Endothelial cell (in vitro differentiated cells): ENCODE measurements at regions not wholly inside any gene's neighbourhood (a gene's known extent, or its start where the extent isn't known, plus 50 kb on each side); places are given as distances from the start of the nearest gene placed in this dataset.

Source experiments
- DNase-seq: peaks from one replicate; pipeline ENCODE4 v3.0.0; 2021; ENCODE audit warnings: low spot score
- H3K27ac Mint-ChIP-seq: one replicate; pipeline ENCODE4 v1.8.0; 2021; ENCODE audit warnings: mixed read lengths, inconsistent platforms; ENCODE audit not compliant: unreplicated experiment
- H3K27me3 Mint-ChIP-seq: one replicate; pipeline ENCODE4 v1.8.0; 2021; ENCODE audit warnings: mild to moderate bottlenecking, moderate library complexity, mixed read lengths, inconsistent platforms; ENCODE audit not compliant: unreplicated experiment
- H3K36me3 Mint-ChIP-seq: one replicate; pipeline ENCODE4 v1.8.0; 2021; ENCODE audit warnings: mild to moderate bottlenecking, low read depth, mixed read lengths, inconsistent platforms; ENCODE audit not compliant: unreplicated experiment
- H3K4me1 Mint-ChIP-seq: one replicate; pipeline ENCODE4 v1.8.0; 2021; ENCODE audit warnings: mild to moderate bottlenecking, mixed read lengths, inconsistent platforms; ENCODE audit not compliant: unreplicated experiment
- H3K4me3 Mint-ChIP-seq: one replicate; pipeline ENCODE4 v1.8.0; 2021; ENCODE audit warnings: mild to moderate bottlenecking, mixed read lengths, inconsistent platforms; ENCODE audit not compliant: unreplicated experiment
- H3K9me3 Mint-ChIP-seq: one replicate; pipeline ENCODE4 v1.8.0; 2021; ENCODE audit warnings: mixed read lengths, inconsistent platforms; ENCODE audit not compliant: unreplicated experiment
- CTCF ChIP-seq: fragments of 200-600 bp; sonication (generic); IDR thresholded peaks from one replicate; pipeline ENCODE4 v1.5.0; 2021; ENCODE audit warnings: antibody characterized with exemption; ENCODE audit not compliant: unreplicated experiment

GRCh38 chr7:54330216-54330800 lies 211.9 kb upstream of the VSTM2A start:
- H3K27ac Mint-ChIP-seq = no peak overlapping the region

GRCh38 chr7:54331311-54331710 lies 210.9 kb upstream of the VSTM2A start:
- Mint-ChIP-seq H3K36me3 (no peaks in the 10 kb centered on the region), H3K27ac (no peak overlapping the region), H3K4me3 (no peak overlapping the region), H3K27me3 (no peaks in the 10 kb centered on the region), H3K9me3 (no peaks in the 10 kb centered on the region), H3K4me1 (no peaks in the 10 kb centered on the region)
- TF ChIP-seq CTCF = no peak
- no peak for DNase-seq

More at GRCh38 chr7:54330216-54330800, 211.9 kb upstream of the VSTM2A start:
- H3K27me3 Mint-ChIP-seq = no peaks in the 10 kb centered on the region
- DNase-seq = no peak
- H3K4me3 Mint-ChIP-seq = no peak overlapping the region
- no peaks in the 10 kb centered on the region for H3K36me3 Mint-ChIP-seq
- TF ChIP-seq CTCF = no peak
- H3K9me3 Mint-ChIP-seq = no peaks in the 10 kb centered on the region
- no peaks in the 10 kb centered on the region for H3K4me1 Mint-ChIP-seq

GRCh38 chr7:54332301-54332700 lies 209.9 kb upstream of the VSTM2A start:
- H3K27ac Mint-ChIP-seq = no peak overlapping the region
- no peaks in the 10 kb centered on the region for H3K36me3 Mint-ChIP-seq
- H3K27me3 Mint-ChIP-seq = no peaks in the 10 kb centered on the region
- H3K9me3 Mint-ChIP-seq = no peaks in the 10 kb centered on the region
- TF ChIP-seq CTCF = no peak
- no peak for DNase-seq
- H3K4me1 Mint-ChIP-seq = no peaks in the 10 kb centered on the region
- H3K4me3 Mint-ChIP-seq = no peak overlapping the region

- DNase-seq = no peak
- Mint-ChIP-seq H3K36me3 (no peaks in the 10 kb centered on the region), H3K27me3 (no peaks in the 10 kb centered on the region), H3K4me1 (no peaks in the 10 kb centered on the region), H3K9me3 (no peaks in the 10 kb centered on the region), H3K4me3 (no peak overlapping the region), H3K27ac (no peak overlapping the region)
- TF ChIP-seq CTCF = no peak
These were observed 208.2 kb upstream of the VSTM2A start for GRCh38 chr7:54333952-54334351.

- Mint-ChIP-seq H3K27ac (no peak overlapping the region), H3K27me3 (no peaks in the 10 kb centered on the region), H3K4me1 (no peaks in the 10 kb centered on the region), H3K9me3 (no peaks in the 10 kb centered on the region), H3K36me3 (no peaks in the 10 kb centered on the region), H3K4me3 (no peak overlapping the region)
- DNase-seq = no peak
- no peak for TF ChIP-seq CTCF
These were observed 205.4 kb upstream of the VSTM2A start for GRCh38 chr7:54336800-54337199.
